Fibroblast of villous mesenchyme (primary cell): ENCODE measurements at regions not wholly inside any gene's neighbourhood (a gene's known extent, or its start where the extent isn't known, plus 50 kb on each side); places are given as distances from the start of the nearest gene placed in this dataset.

Source experiments
- DNase-seq: peaks from one replicate; pipeline ENCODE4 v3.0.0-alpha.2; 2010; ENCODE audit warnings: low read depth
- H3K4me3 ChIP-seq: 2 replicates; pipeline ENCODE4 v1.5.1; 2011; ENCODE audit warnings: low read depth, mild to moderate bottlenecking, low read length
- TF ChIP-seq, protein P1 (sequence below): IDR thresholded peaks from 2 replicates; pipeline ENCODE4 v1.5.1; 2012; ENCODE audit warnings: low read depth, mild to moderate bottlenecking, low read length; ENCODE audit not compliant: insufficient read depth

DNA sequence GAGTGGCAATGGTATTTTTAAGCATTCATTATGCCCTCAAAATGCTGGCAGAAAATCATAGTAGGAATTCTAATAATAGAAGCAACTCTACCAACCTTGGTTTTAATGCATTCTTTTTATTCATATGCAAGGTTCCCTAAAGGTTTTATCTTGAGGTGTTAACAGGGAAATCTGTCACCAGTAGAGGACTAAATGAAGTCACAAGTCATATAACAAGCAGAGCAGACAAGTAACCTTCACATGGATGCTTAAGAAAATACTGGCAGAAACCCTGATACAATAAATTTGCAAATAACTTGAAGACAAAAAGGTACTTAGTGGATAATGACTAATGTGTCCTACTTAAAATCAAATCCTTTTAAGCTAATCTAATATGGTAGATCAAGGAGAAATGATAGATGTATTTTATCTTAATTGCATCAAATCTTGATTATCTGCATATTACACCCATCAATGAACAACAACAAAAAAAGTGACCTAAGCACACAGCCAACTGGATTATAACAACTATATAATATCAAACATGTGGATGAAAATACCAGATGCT lies 73.3 kb downstream of the RFC3 start:
- DNase-seq = no peak

DNA sequence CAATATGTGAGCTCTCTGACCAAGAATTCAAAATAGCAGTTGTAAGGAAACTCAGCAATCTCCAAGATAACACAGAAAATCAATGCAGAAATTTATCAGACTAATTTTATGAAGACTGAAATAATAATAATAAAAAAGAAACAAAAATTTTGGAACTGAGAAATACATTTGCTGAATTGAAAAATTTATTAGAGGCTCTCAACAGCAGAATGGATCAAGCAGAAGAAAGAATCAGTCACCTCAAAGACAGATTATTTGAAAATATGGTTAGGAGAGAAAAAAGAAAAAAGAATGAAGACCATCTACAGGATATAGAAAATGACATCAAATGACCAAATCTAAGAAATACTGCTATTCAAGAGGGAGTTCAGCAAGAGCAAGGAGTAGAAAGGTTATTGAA lies 75.6 kb downstream of the RFC3 start:
- TF ChIP-seq, protein P1, sequence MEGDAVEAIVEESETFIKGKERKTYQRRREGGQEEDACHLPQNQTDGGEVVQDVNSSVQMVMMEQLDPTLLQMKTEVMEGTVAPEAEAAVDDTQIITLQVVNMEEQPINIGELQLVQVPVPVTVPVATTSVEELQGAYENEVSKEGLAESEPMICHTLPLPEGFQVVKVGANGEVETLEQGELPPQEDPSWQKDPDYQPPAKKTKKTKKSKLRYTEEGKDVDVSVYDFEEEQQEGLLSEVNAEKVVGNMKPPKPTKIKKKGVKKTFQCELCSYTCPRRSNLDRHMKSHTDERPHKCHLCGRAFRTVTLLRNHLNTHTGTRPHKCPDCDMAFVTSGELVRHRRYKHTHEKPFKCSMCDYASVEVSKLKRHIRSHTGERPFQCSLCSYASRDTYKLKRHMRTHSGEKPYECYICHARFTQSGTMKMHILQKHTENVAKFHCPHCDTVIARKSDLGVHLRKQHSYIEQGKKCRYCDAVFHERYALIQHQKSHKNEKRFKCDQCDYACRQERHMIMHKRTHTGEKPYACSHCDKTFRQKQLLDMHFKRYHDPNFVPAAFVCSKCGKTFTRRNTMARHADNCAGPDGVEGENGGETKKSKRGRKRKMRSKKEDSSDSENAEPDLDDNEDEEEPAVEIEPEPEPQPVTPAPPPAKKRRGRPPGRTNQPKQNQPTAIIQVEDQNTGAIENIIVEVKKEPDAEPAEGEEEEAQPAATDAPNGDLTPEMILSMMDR = no peak
- DNase-seq = no peak
- H3K4me3 ChIP-seq = no peak overlapping the region

More for the DNA sequence above, 73.3 kb downstream of the RFC3 start:
- TF ChIP-seq, protein P1 = no peak
- H3K4me3 ChIP-seq = no peak overlapping the region

DNA sequence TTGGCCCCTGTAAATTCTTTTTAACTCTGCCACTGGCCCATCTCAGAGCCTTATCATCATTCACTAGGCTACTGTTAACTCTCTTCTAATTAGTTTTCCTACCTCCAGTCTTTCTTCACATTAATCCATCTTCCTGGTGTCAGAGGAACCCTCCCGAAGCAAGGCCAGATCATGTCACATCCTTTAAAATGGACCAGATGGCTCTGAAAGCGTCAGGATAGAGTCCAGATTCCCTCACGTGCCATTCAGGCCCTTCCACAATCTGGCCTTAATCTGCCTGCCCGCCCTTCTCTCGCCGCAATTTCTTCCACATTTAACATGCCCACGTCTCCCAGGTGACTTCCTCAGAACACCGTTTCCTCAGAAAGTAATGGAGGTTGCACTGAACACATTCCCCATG lies 86.5 kb downstream of the RFC3 start:
- no peak for DNase-seq
- H3K4me3 ChIP-seq = no peak overlapping the region
- TF ChIP-seq, protein P1 = no peak

DNA sequence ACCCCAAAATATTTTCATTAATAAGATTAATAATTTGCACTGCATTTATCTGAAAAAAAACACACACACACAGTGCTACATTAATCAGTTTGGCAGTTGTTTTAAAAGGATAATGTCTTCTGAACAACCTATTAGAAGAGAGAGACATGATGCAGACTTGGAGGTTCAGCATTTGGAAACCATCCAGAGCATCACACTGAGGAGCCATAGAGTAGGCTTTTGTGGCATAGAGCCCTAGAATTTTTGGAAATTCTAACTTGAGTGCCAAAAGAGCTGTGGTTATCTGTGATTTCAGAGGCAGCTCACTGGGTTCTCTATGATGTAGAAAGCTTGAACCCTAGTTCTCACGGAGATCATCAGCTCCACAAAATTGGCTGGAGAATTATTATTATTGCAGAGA lies 90.2 kb downstream of the RFC3 start:
- no peak for DNase-seq
- TF ChIP-seq, protein P1 = no peak
- H3K4me3 ChIP-seq = no peak overlapping the region

DNA sequence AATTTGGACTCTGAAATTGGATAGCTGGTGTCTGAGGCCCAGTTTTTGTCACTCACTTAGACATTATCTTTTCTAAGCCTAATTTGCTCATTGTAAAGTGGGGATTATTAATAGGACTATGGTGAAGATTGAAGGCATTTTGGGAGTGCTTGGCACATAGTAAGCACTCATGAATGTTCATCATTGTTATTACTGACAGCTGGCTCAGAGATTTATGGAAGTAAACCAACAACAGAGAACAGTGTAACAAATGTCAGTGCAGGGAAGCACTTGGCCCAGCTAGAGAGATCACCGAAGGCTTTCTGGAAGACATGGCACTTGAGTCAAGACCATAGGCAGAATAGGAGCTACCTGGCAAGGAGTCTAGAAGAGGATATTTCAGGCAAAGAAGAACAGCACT lies 92.3 kb downstream of the RFC3 start:
- no peak for DNase-seq
- TF ChIP-seq, protein P1 = no peak

DNA sequence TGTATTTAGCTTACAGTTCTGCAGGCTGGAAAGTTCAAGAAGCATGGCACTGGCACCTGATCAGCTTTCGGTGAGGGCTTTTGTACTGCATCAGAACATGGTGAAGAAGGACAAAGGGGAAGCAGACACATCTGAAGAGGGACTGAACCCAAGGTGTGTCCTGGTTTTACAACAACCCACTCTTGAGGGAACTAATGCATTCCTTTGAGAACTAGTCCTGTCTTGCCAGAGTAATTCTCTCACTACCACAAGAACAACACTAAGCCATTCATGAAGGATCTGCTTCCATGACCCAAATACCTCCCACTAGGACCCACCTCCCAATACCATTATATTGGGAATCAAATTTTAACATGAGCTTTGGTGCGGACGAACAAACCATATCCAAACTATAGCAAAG lies 93.6 kb downstream of the RFC3 start:
- H3K4me3 ChIP-seq = no peak overlapping the region
- TF ChIP-seq, protein P1 = no peak
- no peak for DNase-seq

More for the DNA sequence above, 92.3 kb downstream of the RFC3 start:
- no peak overlapping the region for H3K4me3 ChIP-seq

DNA sequence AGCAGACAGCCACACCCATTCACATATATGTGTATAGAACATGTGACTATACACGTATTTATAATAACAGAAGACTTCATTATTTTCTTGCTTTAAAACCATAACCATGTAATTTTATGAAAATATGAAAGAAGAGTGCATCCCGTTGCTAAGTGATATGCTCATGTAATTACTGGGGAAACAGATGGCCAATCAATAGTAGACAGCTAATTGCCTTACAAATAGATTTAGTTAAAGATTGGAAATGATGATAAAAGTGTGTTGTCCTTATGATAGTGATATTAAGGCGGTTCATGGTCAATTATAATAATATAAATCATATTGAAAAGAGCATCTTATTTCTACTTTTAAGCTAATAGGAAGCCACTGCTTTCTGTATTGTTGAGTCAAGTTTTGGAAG lies 95.9 kb downstream of the RFC3 start:
- no peak for DNase-seq
- no peak overlapping the region for H3K4me3 ChIP-seq
- TF ChIP-seq, protein P1 = no peak
